SIG-M5 treated with dmso at 0.1 percent for 504 hours (cell line): ENCODE measurements at regions not wholly inside any gene's neighbourhood (a gene's known extent, or its start where the extent isn't known, plus 50 kb on each side); places are given as distances from the start of the nearest gene placed in this dataset.

Source experiments
- DNase-seq: peaks from one replicate; lab custom pipeline; 2025; ENCODE audit not compliant: unreplicated experiment; lab: John Stamatoyannopoulos, UW

DNA sequence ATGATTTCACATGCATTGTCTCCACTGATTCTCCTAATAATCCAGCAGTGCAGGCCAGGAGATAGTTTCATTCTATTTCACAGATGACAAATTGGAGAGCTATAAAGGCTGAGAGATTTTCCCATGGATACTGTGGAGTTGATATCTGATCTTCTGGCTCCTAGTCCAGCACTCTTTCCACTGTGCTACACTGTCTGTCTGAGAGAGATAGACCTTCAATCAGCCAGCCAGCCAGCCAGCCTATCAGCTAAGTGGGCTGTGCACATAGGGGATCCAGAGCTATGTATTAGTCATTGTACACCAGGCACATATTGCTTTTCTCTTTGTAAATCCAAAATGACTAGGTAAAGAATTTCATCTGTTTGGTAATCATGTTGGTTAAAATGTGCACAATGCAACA lies 91.8 kb upstream of the ATP2B1 start:
- no peak for DNase-seq

- no peak for DNase-seq
These were observed 90.7 kb upstream of the ATP2B1 start for GRCh38 chr12:89799316-89799715.

- no peak for DNase-seq
These were observed 88.8 kb upstream of the ATP2B1 start for GRCh38 chr12:89797436-89797835.

- no peak for DNase-seq
These were observed 88.3 kb upstream of the ATP2B1 start for GRCh38 chr12:89796798-89797382.

- DNase-seq: no peak
These were observed 85.3 kb upstream of the ATP2B1 start for GRCh38 chr12:89793946-89794345.

DNA sequence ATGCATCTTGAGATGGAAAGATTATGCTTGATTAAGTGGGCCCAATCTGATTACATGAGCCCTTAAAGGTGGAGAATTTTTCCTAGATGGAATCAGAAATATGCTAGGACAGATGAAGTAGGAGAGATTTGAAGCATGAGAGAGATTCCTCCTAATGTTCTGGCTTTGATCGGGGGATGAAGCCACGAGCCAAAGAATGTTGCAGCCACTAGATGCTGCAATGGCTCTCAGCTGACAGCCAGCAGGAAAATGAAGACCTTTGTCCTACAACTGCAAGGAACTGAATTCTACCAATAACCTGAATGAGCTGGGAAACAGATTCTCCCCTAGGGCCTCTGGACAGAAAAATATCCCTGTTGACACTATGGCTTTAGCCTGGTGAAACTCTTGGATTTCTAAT lies 82.6 kb upstream of the ATP2B1 start:
- DNase-seq: no peak

DNA sequence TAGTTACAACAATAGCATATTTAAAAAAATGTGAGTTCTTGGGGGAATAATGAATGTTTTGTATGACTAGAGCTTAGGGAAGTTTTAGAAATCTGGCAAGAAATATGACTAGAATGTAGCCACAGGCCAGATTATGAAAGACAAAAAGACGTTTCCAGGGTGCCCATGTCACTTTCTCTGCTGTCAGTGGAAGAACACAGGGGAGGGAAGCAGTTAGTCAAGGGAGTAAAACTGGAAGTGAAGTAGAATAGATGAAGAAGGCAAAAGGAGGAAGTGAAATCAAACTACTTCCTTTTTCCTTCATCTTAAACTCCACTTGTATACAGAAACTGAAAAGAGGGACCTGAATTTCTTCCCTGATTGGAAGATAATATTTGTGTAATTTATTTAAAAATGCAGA lies 81.2 kb upstream of the ATP2B1 start:
- DNase-seq: peak; percentile 98

GRCh38 chr12:89787763-89788162 lies 79.1 kb upstream of the ATP2B1 start:
- DNase-seq: no peak

DNA sequence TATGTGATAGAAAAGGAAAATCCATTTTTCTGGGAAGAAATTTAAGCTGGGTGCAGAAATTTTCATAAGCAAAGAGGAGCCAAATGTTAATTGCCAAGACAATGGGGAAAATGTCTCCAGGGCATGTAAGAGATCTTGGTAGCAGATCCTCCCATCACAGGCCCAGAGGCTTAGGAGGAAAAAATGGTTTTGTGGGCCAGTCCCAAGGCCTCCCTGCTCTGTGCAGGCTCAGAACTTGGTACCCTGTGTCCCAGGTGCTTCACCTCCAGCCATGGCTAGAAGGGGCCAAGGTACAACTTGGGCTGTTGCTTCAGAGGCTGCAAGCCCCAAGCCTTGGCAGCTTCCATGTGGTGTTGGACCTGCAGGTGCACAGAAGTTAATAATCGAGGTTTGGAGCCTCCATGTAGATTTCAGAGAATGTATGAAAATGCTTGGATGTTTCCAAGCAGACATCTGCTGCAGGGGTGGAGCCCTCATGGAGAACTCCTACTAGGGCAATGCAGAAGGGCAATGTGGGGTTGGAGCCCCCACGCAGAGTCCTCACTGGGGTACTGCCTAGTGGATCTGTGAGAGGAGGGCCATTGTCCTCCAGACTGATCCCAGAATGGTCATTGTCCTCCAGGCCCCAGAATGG lies 77.7 kb upstream of the ATP2B1 start:
- no peak for DNase-seq

DNA sequence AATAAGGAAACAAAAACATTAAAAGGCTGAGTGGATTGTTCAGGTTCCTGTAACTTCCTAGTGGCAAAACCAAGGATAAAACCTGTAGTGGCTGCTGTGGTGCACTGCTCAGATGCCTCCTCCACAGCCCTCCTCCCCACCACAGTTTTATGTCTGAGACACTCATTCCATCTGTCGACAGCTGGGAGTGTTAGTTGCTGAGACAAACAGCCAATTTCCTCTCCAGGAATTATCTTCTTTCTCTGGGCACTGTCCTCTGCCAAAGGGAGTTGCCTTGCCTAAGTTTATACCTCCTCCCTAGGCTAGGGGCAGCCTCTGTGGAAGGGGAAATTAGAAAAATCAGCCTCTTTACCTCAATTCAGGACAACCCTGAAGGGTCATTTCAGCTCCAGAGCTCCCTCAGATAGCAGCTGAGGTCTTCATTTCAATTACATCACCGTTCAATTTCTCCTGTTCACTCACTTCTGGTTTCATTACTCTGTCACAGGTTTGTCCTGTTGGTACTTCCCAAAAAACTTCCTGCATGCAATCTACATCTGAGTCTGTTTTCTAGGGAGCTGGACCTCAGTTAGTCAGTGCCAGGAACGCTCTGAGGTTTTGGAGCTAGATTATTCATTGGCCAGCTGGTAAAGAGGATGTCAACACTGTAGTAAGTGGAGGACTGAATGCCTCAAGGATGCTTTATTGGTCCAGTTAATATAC lies 74.9 kb upstream of the ATP2B1 start:
- no peak for DNase-seq

DNA sequence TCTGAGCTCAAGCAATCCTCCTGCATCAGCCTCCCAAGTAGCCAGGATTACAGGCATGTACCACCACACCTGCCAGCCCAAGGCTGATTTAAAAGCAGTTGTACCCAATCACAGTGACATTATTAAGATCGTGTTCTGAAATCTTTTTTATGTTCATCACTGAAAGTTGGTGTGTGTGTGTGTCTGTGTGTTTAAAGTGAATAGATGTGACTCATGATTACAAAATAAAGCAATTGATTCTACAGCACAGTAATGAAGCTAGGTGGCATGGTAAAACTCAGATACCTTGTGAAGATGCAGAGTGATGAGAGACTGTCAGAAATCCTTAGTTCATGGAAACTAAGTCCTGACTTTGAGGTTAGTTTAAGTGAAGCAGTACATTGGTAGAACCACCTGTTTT lies 74.2 kb upstream of the ATP2B1 start:
- DNase-seq: no peak

- DNase-seq: no peak
These were observed 73.4 kb upstream of the ATP2B1 start for GRCh38 chr12:89781946-89782550.

GRCh38 chr12:89781156-89781555 lies 72.5 kb upstream of the ATP2B1 start:
- DNase-seq: peak; percentile 48

DNA sequence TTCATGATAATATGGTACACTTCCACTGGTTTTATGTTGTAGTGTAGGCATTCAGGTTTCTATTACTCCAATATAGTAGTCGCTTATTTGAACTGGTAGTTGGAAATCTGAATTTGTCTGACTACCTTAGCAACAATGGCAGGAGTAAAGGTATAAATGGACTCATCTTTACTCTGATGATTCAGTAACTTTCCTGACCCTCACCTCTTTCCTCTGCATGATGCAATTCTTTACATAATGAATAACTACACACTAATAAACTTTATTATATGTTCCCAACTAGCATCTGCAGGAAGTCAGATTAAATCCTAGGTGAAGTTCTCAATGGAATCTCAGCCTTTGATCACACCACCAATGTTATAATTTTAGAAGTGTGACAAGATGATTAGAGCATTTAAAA lies 70.5 kb upstream of the ATP2B1 start:
- no peak for DNase-seq

- DNase-seq: no peak
These were observed 69.2 kb upstream of the ATP2B1 start for GRCh38 chr12:89777733-89778379.

DNA sequence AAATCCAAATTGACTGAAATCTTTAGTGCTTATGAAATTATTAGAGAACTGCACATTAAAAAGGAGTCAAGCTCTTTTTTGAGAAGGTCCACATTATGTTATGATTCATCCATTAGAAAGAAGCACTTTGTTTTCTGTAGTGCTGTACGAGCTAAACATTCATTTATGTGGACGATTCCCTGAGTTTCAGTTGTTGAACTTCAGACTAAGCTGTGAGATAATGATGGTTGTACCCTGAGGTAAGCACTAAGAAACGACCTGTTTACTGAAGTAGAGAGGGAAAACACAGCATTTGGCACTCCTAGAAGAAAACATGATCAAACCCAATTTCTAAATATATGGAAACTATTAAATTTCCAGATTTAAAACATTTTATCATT lies 67.3 kb upstream of the ATP2B1 start:
- no peak for DNase-seq

GRCh38 chr12:89775063-89775985 lies 66.7 kb upstream of the ATP2B1 start:
- DNase-seq: no peak

- DNase-seq: no peak
These were observed 66.0 kb upstream of the ATP2B1 start for GRCh38 chr12:89774645-89775044.

DNA sequence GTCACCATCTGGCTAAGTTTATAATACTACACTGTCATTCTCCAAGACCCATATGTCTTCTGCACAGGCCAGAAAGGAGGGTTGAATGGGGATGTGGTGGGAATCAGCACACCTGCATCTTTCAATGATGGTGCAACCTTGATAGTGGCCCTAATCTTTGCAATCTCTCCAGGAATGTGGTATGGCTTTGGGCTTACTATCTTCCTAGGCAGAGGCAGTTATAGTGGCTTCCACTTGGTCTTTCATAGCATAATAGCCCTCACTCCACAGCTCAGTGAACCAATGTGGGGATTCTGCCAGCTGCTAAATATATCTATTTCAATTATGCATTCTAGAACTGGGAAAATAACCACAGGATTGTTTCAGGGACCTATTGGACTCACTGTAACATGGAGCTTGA lies 61.8 kb upstream of the ATP2B1 start:
- DNase-seq: no peak

DNA sequence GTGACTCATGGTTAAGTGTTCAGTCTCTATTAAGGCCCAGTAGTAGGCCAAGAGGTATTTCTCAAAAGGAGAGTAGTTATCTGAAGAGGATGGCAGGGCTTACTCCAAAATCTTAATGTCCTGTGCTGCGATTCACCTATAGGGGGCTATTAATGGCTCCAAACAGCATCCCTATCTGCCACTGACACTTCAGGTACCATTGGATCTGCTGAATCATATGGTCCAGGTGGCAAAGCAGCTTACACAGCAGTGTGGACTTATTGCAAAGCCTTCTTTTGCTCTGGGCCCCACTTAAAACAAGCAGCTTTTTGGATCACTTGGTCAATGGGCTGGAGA lies 60.8 kb upstream of the ATP2B1 start:
- no peak for DNase-seq
